OCI-LY1 (cell line): ENCODE measurements at regions not wholly inside any gene's neighbourhood (a gene's known extent, or its start where the extent isn't known, plus 50 kb on each side); places are given as distances from the start of the nearest gene placed in this dataset.

Experiments used
- H2AFZ ChIP-seq: fragments of 200-600 bp; sonication (generic), shearing (Covaris generic); 2 replicates; pipeline ENCODE4 v1.6.0; 2014; ENCODE audit warnings: antibody characterized with exemption, mild to moderate bottlenecking, low read length
- H3F3A ChIP-seq: fragments of 200-600 bp; sonication (generic), shearing (Covaris generic); 2 replicates; pipeline ENCODE4 v1.6.0; 2014; ENCODE audit warnings: mild to moderate bottlenecking, antibody characterized with exemption, low read length, moderate library complexity; ENCODE audit not compliant: insufficient read depth
- H3K27ac ChIP-seq: fragments of 200-600 bp; sonication (generic); 2 replicates; pipeline ENCODE4 v1.5.1; 2014; ENCODE audit warnings: low read length, mixed run types, mild to moderate bottlenecking, low read depth; ENCODE audit not compliant: poor library complexity, severe bottlenecking
- H3K27me3 ChIP-seq: fragments of 200-600 bp; sonication (generic); 2 replicates; pipeline ENCODE4 v1.6.0; 2014; ENCODE audit warnings: antibody characterized with exemption, mild to moderate bottlenecking, low read length, moderate library complexity; ENCODE audit not compliant: insufficient read depth
- H3K36me3 ChIP-seq: fragments of 200-600 bp; sonication (generic); 2 replicates; pipeline ENCODE4 v1.6.1; 2014; ENCODE audit warnings: mild to moderate bottlenecking, antibody characterized with exemption, low read length, moderate library complexity, mixed read lengths; ENCODE audit not compliant: insufficient read depth
- H3K4me1 ChIP-seq: fragments of 200-600 bp; sonication (generic); 2 replicates; pipeline ENCODE4 v1.5.1; 2014; ENCODE audit warnings: mild to moderate bottlenecking, low read length, moderate library complexity; ENCODE audit not compliant: insufficient read depth, severe bottlenecking
- H3K4me2 ChIP-seq: fragments of 200-600 bp; sonication (generic), shearing (Covaris generic); 2 replicates; pipeline ENCODE4 v1.6.1; 2014; ENCODE audit warnings: low read length
- H3K4me3 ChIP-seq: fragments of 200-600 bp; sonication (generic); 2 replicates; pipeline ENCODE4 v1.5.1; 2014; ENCODE audit warnings: low read length, low read depth, mild to moderate bottlenecking, mixed read lengths; ENCODE audit not compliant: poor library complexity, severe bottlenecking
- H3K79me2 ChIP-seq: fragments of 200-600 bp; shearing (Covaris generic); 2 replicates; pipeline ENCODE4 v1.6.1; 2016; ENCODE audit warnings: mixed run types, low read length, mixed read lengths; ENCODE audit not compliant: insufficient read depth
- H3K9ac ChIP-seq: fragments of 200-600 bp; sonication (generic), shearing (Covaris generic); 2 replicates; pipeline ENCODE4 v1.6.1; 2014; ENCODE audit warnings: mild to moderate bottlenecking, low read length, mixed read lengths
- H3K9me2 ChIP-seq: fragments of 200-600 bp; sonication (generic), shearing (Covaris generic); 2 replicates; pipeline ENCODE4 v1.6.1; 2014; ENCODE audit warnings: low read depth, mild to moderate bottlenecking, low read length, mixed read lengths
- H3K9me3 ChIP-seq: fragments of 200-600 bp; shearing (Covaris generic); 2 replicates; pipeline ENCODE4 v1.6.1; 2014; ENCODE audit warnings: low read length, mixed read lengths
- H4K20me1 ChIP-seq: fragments of 200-600 bp; sonication (generic), shearing (Covaris generic); 2 replicates; pipeline ENCODE4 v1.6.0; 2016; ENCODE audit warnings: mild to moderate bottlenecking, low read length; ENCODE audit not compliant: insufficient read depth
- EZH2 ChIP-seq: fragments of 200-600 bp; sonication (generic), shearing (Covaris generic); IDR thresholded peaks from 2 replicates; pipeline ENCODE4 v1.8.0; 2017; ENCODE audit warnings: borderline replicate concordance, mixed run types, mild to moderate bottlenecking, antibody characterized with exemption, low read length, moderate library complexity, mixed read lengths
- TF ChIP-seq, protein P1 (sequence below): fragments of 200-600 bp; sonication (generic), shearing (Covaris generic); IDR thresholded peaks from 2 replicates; pipeline ENCODE4 v1.5.1; 2017; ENCODE audit warnings: mild to moderate bottlenecking, antibody characterized with exemption, low read length, moderate library complexity, mixed read lengths

DNA sequence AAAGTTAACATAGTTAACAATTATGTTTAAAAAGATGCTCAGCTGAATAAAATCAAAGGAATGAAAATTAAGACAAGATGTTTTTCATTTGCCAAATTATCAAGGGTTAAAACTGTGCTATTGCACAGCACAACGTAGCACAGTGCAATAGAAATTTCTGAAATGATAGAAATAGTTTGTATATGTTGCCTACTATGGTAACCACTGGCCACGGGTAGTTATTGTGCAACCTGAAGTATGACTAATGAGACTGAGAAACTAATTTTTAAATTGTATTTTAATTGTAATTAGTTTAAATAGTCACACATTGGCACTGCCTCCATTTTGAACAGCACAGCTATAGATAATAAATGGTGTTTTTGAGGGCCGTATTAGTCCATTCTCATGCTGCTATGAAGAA, 343.1 kb upstream of the FAM241A start:
- TF ChIP-seq, protein P1, sequence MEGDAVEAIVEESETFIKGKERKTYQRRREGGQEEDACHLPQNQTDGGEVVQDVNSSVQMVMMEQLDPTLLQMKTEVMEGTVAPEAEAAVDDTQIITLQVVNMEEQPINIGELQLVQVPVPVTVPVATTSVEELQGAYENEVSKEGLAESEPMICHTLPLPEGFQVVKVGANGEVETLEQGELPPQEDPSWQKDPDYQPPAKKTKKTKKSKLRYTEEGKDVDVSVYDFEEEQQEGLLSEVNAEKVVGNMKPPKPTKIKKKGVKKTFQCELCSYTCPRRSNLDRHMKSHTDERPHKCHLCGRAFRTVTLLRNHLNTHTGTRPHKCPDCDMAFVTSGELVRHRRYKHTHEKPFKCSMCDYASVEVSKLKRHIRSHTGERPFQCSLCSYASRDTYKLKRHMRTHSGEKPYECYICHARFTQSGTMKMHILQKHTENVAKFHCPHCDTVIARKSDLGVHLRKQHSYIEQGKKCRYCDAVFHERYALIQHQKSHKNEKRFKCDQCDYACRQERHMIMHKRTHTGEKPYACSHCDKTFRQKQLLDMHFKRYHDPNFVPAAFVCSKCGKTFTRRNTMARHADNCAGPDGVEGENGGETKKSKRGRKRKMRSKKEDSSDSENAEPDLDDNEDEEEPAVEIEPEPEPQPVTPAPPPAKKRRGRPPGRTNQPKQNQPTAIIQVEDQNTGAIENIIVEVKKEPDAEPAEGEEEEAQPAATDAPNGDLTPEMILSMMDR = no peak
- TF ChIP-seq EZH2 = no peak
- no peaks in the 10 kb centered on the region for H4K20me1 ChIP-seq
- H3K27me3 ChIP-seq = no peaks in the 10 kb centered on the region
- H3K79me2 ChIP-seq = no peaks in the 10 kb centered on the region
- no peaks in the 10 kb centered on the region for H3K9me2 ChIP-seq
- no peaks in the 10 kb centered on the region for H3K36me3 ChIP-seq
- no peak overlapping the region for H3K9ac ChIP-seq
- H3K4me2 ChIP-seq = no peak overlapping the region
- no peak overlapping the region for H2AFZ ChIP-seq
- no peak overlapping the region for H3K27ac ChIP-seq
- H3K4me3 ChIP-seq = no peak overlapping the region
- H3F3A ChIP-seq = no peaks in the 10 kb centered on the region
- no peaks in the 10 kb centered on the region for H3K9me3 ChIP-seq
- H3K4me1 ChIP-seq = no peaks in the 10 kb centered on the region

DNA sequence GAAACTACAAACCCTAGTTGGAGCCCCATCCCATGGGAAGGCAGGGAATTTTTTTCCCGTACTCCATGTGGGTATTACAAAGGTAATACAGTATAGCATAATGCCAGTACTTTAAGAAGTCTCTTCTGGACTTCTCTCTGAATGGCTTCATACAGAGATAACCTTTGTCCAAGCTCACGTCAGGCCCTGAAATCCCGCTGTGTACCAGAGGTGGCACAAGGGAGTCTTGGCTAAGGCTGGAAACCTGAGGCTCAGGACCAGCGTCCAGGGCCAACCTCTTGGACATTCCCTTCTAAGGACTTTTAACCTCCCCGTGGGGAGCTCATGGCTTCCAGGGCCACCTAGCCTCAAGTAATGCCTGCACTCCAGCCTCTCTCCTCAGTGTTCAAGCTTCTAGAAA, 338.9 kb upstream of the FAM241A start:
- no peaks in the 10 kb centered on the region for H3F3A ChIP-seq
- H3K4me1 ChIP-seq = no peaks in the 10 kb centered on the region
- no peak overlapping the region for H3K9ac ChIP-seq
- H3K4me3 ChIP-seq = no peak overlapping the region
- H3K27me3 ChIP-seq = no peaks in the 10 kb centered on the region
- TF ChIP-seq, protein P1 = no peak
- TF ChIP-seq EZH2 = no peak
- no peak overlapping the region for H3K27ac ChIP-seq
- H4K20me1 ChIP-seq = no peaks in the 10 kb centered on the region
- H3K9me2 ChIP-seq = no peaks in the 10 kb centered on the region
- no peaks in the 10 kb centered on the region for H3K9me3 ChIP-seq
- no peaks in the 10 kb centered on the region for H3K79me2 ChIP-seq
- H2AFZ ChIP-seq = no peak overlapping the region
- H3K4me2 ChIP-seq = no peak overlapping the region
- no peaks in the 10 kb centered on the region for H3K36me3 ChIP-seq

DNA sequence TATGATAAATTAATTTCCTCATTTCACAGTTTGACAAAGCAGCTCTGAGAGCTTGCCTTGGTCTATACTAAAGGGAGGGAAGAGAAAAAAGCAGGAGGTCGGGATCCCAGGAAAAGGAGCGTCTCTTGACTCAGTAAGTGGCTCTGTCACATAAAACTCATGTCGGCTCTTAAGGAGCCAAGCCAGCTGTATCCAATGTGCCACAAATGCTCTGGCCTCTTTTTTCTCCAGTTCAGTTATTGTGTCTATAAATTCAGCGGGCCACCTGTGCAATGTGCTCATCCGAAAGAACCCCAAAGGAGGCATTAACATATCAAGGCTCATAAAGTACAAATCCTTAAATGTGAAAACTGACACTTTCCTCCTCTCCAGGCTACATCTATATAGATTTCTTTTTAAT, 337.7 kb upstream of the FAM241A start:
- H3K4me1 ChIP-seq = no peaks in the 10 kb centered on the region
- H3K79me2 ChIP-seq = no peaks in the 10 kb centered on the region
- no peak overlapping the region for H2AFZ ChIP-seq
- no peaks in the 10 kb centered on the region for H3K9me2 ChIP-seq
- no peaks in the 10 kb centered on the region for H3F3A ChIP-seq
- no peak overlapping the region for H3K27ac ChIP-seq
- no peak overlapping the region for H3K4me3 ChIP-seq
- no peaks in the 10 kb centered on the region for H3K9me3 ChIP-seq
- no peaks in the 10 kb centered on the region for H3K36me3 ChIP-seq
- H3K27me3 ChIP-seq = no peaks in the 10 kb centered on the region
- H3K9ac ChIP-seq = no peak overlapping the region
- no peak for TF ChIP-seq EZH2
- TF ChIP-seq, protein P1 = no peak
- no peaks in the 10 kb centered on the region for H4K20me1 ChIP-seq
- H3K4me2 ChIP-seq = no peak overlapping the region
